ENCODE measurements at regions not wholly inside any gene's neighbourhood (a gene's known extent, or its start where the extent isn't known, plus 50 kb on each side); places are given as distances from the start of the nearest gene placed in this dataset.
"Not testable (repeated sequence)": the region's sequence is repeated elsewhere in the genome, so short reads cannot be mapped to it uniquely, and the experiment has no call there.

- not testable (repeated sequence) for ATAC-seq, H3K27me3 Mint-ChIP-seq, H3K4me1 Mint-ChIP-seq, H3K36me3 Mint-ChIP-seq, H3K4me3 Mint-ChIP-seq, H3K27ac Mint-ChIP-seq
- peaks cover 42% of the 10 kb centered on the region for H3K9me3 Mint-ChIP-seq
Measured at GRCh38 chr2:78758765-78759164, 266.7 kb upstream of the REG3G start.

GRCh38 chr2:78766459-78766858 is 259.0 kb upstream of the REG3G start:
- Mint-ChIP-seq H3K4me1 (no peaks in the 10 kb centered on the region), H3K9me3 (peaks cover 16% of the 10 kb centered on the region), H3K36me3 (no peaks in the 10 kb centered on the region), H3K4me3 (no peak overlapping the region), H3K27me3 (no peaks in the 10 kb centered on the region), H3K27ac (no peak overlapping the region)
- ATAC-seq: no peak

GRCh38 chr2:78768016-78768415 is 257.5 kb upstream of the REG3G start:
- no peak for ATAC-seq

GRCh38 chr2:78775291-78775690 is 250.2 kb upstream of the REG3G start:
- Mint-ChIP-seq H3K36me3 (no peaks in the 10 kb centered on the region), H3K4me1 (no peaks in the 10 kb centered on the region), H3K4me3 (no peak overlapping the region), H3K9me3 (peaks cover 12% of the 10 kb centered on the region), H3K27me3 (no peaks in the 10 kb centered on the region), H3K27ac (no peak overlapping the region)
- no peak for ATAC-seq

More at GRCh38 chr2:78768016-78768415, 257.5 kb upstream of the REG3G start:
- Mint-ChIP-seq H3K27ac (no peak overlapping the region), H3K27me3 (no peaks in the 10 kb centered on the region), H3K9me3 (peaks cover 4% of the 10 kb centered on the region), H3K4me3 (no peak overlapping the region), H3K4me1 (no peaks in the 10 kb centered on the region), H3K36me3 (no peaks in the 10 kb centered on the region)

GRCh38 chr2:78778756-78779510 is 246.6 kb upstream of the REG3G start:
- H3K27ac Mint-ChIP-seq: no peak overlapping the region
- peaks cover 13% of the 10 kb centered on the region for H3K9me3 Mint-ChIP-seq

GRCh38 chr2:78779761-78780160 is 245.7 kb upstream of the REG3G start:
- Mint-ChIP-seq H3K27ac (no peak overlapping the region), H3K27me3 (no peaks in the 10 kb centered on the region), H3K9me3 (peaks cover 13% of the 10 kb centered on the region), H3K4me1 (no peaks in the 10 kb centered on the region), H3K4me3 (no peak overlapping the region), H3K36me3 (no peaks in the 10 kb centered on the region)
- ATAC-seq: no peak

More at GRCh38 chr2:78778756-78779510, 246.6 kb upstream of the REG3G start:
- ATAC-seq: peak; percentile 69
- no peaks in the 10 kb centered on the region for H3K36me3 Mint-ChIP-seq
- no peaks in the 10 kb centered on the region for H3K27me3 Mint-ChIP-seq
- H3K4me1 Mint-ChIP-seq: no peaks in the 10 kb centered on the region
- H3K4me3 Mint-ChIP-seq: no peak overlapping the region

GRCh38 chr2:78780256-78780655 is 245.2 kb upstream of the REG3G start:
- H3K36me3 Mint-ChIP-seq: no peaks in the 10 kb centered on the region
- no peak overlapping the region for H3K4me3 Mint-ChIP-seq
- no peak overlapping the region for H3K27ac Mint-ChIP-seq
- peaks cover 13% of the 10 kb centered on the region for H3K9me3 Mint-ChIP-seq
- H3K4me1 Mint-ChIP-seq: no peaks in the 10 kb centered on the region
- no peak for ATAC-seq
- H3K27me3 Mint-ChIP-seq: no peaks in the 10 kb centered on the region

- Mint-ChIP-seq H3K4me3 (no peak overlapping the region), H3K27ac (no peak overlapping the region), H3K27me3 (no peaks in the 10 kb centered on the region), H3K36me3 (no peaks in the 10 kb centered on the region), H3K4me1 (no peaks in the 10 kb centered on the region), H3K9me3 (peaks cover 13% of the 10 kb centered on the region)
- no peak for ATAC-seq
Measured at GRCh38 chr2:78780864-78781583, 244.5 kb upstream of the REG3G start.

GRCh38 chr2:78782196-78782595 is 243.3 kb upstream of the REG3G start:
- Mint-ChIP-seq H3K27me3 (no peaks in the 10 kb centered on the region), H3K27ac (no peak overlapping the region), H3K36me3 (no peaks in the 10 kb centered on the region), H3K9me3 (peaks cover 13% of the 10 kb centered on the region), H3K4me3 (no peak overlapping the region), H3K4me1 (no peaks in the 10 kb centered on the region)
- ATAC-seq: no peak

GRCh38 chr2:78811955-78812610 is 213.4 kb upstream of the REG3G start:
- no peaks in the 10 kb centered on the region for H3K4me1 Mint-ChIP-seq
- H3K27me3 Mint-ChIP-seq: no peaks in the 10 kb centered on the region
- no peak overlapping the region for H3K4me3 Mint-ChIP-seq
- no peak for ATAC-seq
- H3K27ac Mint-ChIP-seq: no peak overlapping the region
- no peaks in the 10 kb centered on the region for H3K36me3 Mint-ChIP-seq
- peaks cover 4% of the 10 kb centered on the region for H3K9me3 Mint-ChIP-seq

- Mint-ChIP-seq H3K27me3 (no peaks in the 10 kb centered on the region), H3K27ac (no peak overlapping the region), H3K9me3 (no peaks in the 10 kb centered on the region), H3K4me1 (no peaks in the 10 kb centered on the region), H3K4me3 (no peak overlapping the region), H3K36me3 (no peaks in the 10 kb centered on the region)
- no peak for ATAC-seq
Measured at GRCh38 chr2:78814331-78814986, 211.0 kb upstream of the REG3G start.

- ATAC-seq: no peak
- no peaks in the 10 kb centered on the region for H3K9me3 Mint-ChIP-seq
- H3K27me3 Mint-ChIP-seq: no peaks in the 10 kb centered on the region
- no peaks in the 10 kb centered on the region for H3K4me1 Mint-ChIP-seq
- no peak overlapping the region for H3K27ac Mint-ChIP-seq
- H3K4me3 Mint-ChIP-seq: no peak overlapping the region
- H3K36me3 Mint-ChIP-seq: no peaks in the 10 kb centered on the region
Measured at GRCh38 chr2:78817430-78817829, 208.1 kb upstream of the REG3G start.

- Mint-ChIP-seq H3K4me1 (no peaks in the 10 kb centered on the region), H3K27me3 (no peaks in the 10 kb centered on the region), H3K9me3 (peaks cover 5% of the 10 kb centered on the region)
Measured at GRCh38 chr2:78832481-78832880, 193.0 kb upstream of the REG3G start.

GRCh38 chr2:78839259-78839658 is 186.2 kb upstream of the REG3G start:
- Mint-ChIP-seq H3K27me3 (no peaks in the 10 kb centered on the region), H3K4me1 (no peaks in the 10 kb centered on the region), H3K36me3 (no peaks in the 10 kb centered on the region), H3K27ac (no peak overlapping the region), H3K9me3 (peaks cover 5% of the 10 kb centered on the region), H3K4me3 (no peak overlapping the region)
- ATAC-seq: no peak

More at GRCh38 chr2:78832481-78832880, 193.0 kb upstream of the REG3G start:
- H3K36me3 Mint-ChIP-seq: no peaks in the 10 kb centered on the region
- no peak overlapping the region for H3K4me3 Mint-ChIP-seq
- no peak overlapping the region for H3K27ac Mint-ChIP-seq
- ATAC-seq: no peak

- not testable (repeated sequence) for H3K9me3 Mint-ChIP-seq, H3K27me3 Mint-ChIP-seq, H3K36me3 Mint-ChIP-seq, H3K4me1 Mint-ChIP-seq, H3K4me3 Mint-ChIP-seq, ATAC-seq, H3K27ac Mint-ChIP-seq
Measured at GRCh38 chr2:78840311-78840710, 185.2 kb upstream of the REG3G start.

Measured in stimulated activated memory B cell treated with anti-CD40 and anti-IgM and Interleukin-4, amounts not matched to agents 10 μg/mL and 1 μg/mL and 100 μg/mL, for 72 hours (primary cell).